ENCODE measurements at regions not wholly inside any gene's neighbourhood (a gene's known extent, or its start where the extent isn't known, plus 50 kb on each side); places are given as distances from the start of the nearest gene placed in this dataset.
"Not testable (repeated sequence)": the region's sequence is repeated elsewhere in the genome, so short reads cannot be mapped to it uniquely, and the experiment has no call there.

DNA sequence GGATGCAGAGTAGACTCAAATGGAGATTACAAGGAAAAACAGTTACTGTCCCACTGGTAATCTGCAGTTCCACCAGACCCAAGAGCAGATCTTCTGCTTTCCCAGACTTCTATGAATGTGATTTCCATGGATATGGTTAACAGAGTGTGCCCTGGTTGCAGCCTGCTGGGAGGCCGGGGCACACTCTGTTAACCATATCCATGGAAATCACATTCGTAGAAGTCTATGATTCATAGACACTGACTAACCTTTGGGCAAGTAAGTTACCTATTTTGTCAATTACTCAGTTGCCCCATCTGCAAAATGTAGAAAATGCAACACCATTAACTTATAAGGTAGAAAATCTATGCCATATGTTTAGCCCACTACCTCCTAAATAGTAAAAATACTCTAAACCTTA lies 443.1 kb upstream of the PITX2 start:
- DNase-seq (no peak), ATAC-seq (no peak)
- intact Hi-C loops (cut with DNase I): no loop called here

DNA sequence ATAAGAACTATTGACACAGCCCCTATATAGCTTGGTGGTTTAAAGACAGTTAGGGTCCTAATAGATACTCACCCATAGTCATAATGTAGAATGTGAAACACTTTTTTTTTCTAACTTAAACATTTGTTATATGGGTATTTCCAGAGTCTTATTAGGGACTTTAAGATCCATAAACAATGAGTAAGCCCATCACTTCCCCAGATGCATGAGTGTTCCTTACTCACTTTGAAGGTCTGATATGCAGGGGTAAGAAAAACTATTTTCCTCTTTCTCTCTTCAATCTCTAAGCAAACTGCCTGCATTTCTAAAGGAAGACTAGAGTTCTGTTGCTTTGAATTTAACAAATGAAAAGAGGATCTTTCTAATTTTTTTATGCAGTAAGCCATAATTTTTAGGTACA lies 443.6 kb upstream of the PITX2 start:
- no peak for ATAC-seq
- intact Hi-C loops (cut with DNase I): no loop called here
- DNase-seq: no peak

DNA sequence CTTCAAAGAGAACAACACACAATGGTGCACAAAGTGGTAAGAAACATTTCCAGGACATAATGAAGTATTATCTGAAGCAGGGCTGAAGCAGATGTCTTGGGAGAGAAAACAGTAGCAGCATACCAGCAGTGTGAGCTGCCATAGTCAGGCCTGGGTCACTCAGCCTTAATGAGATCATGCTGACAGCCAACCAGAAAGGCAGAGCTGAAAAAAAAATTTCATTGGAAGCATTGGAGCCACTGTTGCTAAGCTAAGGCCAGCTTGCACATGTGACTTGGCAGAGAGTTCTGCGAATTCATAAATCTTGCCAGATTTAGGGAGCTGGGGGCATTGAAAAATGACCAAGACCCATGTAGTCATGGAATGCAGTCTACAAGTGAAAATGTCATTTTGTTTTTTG lies 444.0 kb upstream of the PITX2 start:
- intact Hi-C loops (cut with DNase I): no loop called here
- DNase-seq (no peak), ATAC-seq (no peak)

DNA sequence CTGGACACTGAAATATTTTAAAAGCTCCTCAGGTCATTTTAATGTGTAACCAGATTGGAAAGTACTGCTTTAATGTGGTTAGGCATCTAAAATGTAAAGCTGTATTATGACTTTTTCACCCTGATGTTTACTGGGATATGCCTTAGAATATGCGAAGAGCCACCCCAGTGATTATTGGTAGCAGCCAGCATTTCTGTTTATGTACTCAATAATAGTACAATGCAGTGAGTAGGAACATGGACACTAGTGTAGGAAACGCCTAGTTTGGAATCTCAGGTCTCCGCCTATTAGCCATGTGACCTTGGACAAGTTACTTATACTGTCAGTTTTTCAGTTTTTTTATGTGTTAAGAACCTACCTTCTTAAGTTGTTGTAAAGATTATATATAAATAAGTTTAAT lies 446.0 kb upstream of the PITX2 start:
- intact Hi-C loops (cut with DNase I): no loop called here
- ATAC-seq (no peak), DNase-seq (no peak)

DNA sequence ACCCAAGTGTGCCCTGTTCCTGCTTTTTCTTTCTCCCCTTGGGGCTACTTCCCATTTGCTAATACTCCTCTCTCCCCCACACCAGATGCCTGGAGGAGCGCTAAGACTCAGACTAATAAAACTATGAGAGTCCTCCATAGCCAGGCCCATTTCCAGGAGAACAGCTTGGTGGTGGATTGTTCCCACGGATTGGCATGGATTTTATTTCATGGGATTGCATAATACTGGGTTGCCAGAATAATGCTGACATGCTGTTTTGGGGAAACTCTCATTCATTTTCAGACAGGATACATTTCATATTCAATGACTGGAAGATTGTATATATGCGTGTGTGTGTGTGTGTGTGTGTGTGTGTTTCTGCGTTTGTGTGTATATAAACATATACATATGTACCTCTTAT lies 447.5 kb upstream of the PITX2 start:
- DNase-seq (no peak), ATAC-seq (no peak)
- intact Hi-C loops (cut with DNase I): no loop called here

DNA sequence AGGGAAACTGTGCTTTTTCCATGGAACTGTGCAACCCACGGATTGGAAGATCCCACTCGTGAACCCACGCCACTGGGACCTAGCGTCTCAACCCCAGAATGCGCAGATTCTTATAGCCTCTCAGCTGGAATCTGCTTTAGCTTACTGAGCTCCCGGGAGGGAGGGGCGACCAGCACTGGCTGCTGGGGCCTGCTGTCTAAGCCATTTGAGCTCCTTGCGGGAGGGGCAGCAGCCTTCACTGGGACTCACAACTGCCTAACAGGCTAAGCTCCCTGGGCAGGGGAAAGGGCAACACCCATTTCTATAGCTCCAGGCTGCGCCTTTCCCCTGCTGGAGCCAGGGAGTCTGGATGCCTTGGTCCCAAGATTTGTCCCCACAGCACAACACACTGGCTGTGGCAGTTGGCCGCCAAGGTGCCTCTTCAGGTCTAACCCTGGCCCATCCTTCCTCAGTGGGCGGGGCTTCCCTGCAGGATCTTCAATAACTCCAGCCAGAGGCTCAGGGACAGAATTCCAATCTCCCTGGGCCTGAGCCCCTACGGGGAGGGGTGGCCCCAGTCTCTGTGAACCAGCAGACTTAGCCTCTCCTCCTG lies 451.7 kb upstream of the PITX2 start:
- ATAC-seq (no peak), DNase-seq (no peak)
- intact Hi-C loops (cut with DNase I): no loop called here

DNA sequence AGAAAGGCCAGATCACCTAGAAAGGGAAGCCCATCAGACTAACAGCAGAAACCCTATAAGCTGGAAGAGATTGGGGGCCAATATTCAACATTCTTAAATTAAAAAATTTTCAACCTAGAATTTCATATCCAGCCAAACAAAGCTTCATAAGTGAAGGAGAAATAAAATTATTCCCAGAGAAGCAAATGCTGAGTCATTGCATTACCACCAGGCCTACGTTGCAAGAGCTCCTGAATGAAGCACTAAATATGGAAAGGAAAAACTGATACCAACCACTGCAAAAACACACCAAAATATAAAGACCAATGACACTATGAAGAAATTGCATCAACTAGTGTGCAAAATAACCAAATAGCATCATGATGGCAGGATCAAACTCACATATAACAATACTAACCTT lies 453.4 kb upstream of the PITX2 start:
- intact Hi-C loops (cut with DNase I); DNase-seq; ATAC-seq: not testable (repeated sequence)

DNA sequence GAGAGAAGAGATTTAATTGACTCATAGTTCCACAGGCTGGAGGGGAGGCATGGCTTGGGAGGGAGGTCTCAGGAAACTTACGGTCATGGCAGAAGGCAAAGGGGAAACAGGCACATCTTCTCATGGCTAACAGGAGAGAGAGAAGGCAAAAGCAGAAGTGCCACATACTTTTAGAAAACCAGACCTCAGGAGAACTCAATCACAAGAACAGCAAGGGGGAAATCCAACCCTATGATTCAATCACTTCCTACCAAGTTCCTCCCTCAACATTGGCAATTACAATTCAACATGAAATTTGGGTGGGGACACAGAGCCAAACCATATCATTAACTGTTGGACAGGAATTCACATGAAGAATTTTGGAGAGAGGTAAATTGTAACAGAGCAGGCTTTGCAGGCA lies 485.3 kb upstream of the PITX2 start:
- intact Hi-C loops (cut with DNase I): no loop called here
- DNase-seq (no peak), ATAC-seq (no peak)

DNA sequence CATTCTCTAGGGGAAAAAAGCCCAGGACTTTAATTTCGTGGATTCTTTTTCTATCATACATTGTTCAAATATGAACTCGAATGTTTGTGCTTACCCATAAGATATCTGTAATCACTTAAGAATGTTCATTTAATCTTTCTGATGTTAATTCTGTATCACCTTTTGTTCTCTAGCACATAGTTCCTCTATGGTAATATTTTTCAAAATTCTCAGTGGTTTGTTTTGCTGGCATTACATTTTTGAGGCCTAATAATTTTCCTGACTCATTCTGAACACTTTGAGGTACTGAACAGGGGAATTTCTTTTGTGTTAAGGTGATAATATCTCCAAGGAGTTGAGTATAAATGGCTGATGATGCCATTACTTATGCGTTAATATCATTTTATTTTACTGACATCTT lies 490.7 kb upstream of the PITX2 start:
- DNase-seq: no peak
- no peak for ATAC-seq

DNA sequence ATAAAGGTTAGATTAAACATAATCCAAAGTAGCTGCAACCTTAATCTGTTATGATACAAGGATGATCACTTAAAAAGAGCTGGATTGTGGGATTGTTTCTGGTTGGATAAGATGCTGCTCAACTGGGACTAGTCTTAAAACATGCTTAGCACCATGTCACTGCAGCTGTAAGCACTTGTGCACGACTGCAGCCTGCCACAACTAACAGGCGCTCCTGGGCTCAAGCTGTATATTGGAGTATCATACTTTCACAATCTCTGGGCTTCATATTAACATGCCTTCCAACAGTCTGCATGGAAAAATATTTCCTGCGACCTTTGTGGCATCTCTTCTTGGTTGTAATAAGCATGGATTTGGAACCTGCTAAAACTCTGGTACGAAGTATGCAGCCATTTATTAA lies 493.0 kb upstream of the PITX2 start:
- intact Hi-C loops (cut with DNase I): no loop called here
- no peak for ATAC-seq

More for the DNA sequence above, 490.7 kb upstream of the PITX2 start:
- intact Hi-C loops (cut with DNase I): no loop called here

DNA sequence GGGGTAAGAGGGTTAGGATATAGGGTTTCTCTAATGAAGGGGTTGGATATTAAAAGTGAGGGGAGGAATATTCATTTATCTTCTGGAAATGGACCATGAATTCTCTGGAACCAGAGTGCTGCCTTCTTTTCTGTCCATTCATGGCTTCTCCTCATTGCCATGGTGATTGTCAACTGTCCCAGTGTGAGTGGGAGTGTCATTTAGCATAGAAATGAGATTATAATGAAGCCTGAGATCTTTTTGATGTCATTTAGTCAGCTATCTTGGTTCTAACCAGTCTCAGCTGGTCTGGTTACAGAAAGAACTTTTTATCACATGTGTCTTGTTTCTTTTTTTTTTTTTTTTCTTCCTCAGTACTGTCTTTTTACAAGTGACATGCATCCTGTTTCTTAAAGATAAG lies 497.3 kb upstream of the PITX2 start:
- intact Hi-C loops (cut with DNase I): no loop called here
- DNase-seq (no peak), ATAC-seq (no peak)

More for the DNA sequence above, 493.0 kb upstream of the PITX2 start:
- no peak for DNase-seq

DNA sequence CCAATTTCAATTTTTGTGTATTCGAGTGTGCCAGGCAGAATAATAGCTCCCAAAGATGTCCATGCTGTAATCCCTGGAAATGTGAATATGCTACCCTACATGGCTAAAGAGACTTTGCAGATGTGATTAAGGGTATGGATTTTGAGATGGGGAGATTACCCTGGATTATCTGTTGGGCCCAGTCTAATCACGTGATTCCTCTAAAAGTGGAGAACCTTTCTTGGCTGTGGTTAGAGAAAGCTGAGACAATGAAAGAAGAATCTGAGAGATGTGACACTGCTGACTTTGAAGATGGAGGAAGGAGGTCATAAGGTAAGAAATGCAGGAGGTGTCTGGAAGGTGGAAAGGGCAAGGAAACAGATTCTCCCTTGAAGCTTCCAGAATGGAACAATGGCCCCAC lies 503.5 kb upstream of the PITX2 start:
- no peak for ATAC-seq
- no peak for DNase-seq
- intact Hi-C loops (cut with DNase I): no loop called here

DNA sequence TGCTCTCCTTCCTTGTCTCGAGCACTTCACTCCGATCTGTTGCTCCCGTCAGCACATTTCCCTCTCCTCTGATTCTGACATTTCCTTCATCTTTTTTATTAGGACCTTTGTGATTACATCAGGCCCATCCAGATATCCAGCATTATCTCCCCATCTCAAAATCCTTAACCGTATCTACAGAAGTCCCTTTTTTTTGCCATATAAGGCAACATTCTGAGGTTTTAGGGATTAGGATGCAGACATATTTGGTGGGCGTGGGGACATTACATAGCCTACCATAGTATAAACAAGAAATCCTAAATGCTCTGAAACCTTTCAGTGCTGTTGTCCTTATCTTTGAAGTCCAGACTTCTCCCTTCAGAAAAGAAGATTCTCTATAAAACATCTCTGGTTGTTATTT lies 505.0 kb upstream of the PITX2 start:
- intact Hi-C loops (cut with DNase I): no loop called here
- no peak for DNase-seq
- no peak for ATAC-seq

DNA sequence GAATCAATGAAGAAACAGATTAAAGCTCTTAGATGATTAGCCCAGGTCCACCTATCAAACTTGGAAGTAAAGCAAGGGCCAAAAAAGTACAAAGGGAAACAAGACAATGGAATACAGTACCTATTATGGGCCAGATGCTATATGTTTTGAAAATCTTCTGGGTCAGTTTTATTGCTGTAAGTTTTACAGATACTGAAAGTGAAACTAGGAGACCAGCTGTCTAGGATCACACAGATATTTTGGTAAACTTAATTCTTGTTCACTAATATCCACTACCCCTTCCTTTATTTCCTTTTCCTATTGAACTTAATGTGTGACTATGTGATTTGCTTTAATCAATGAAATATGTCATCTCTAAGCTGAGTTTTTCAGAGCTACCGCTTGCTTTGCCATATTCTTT lies 505.4 kb upstream of the PITX2 start:
- intact Hi-C loops (cut with DNase I): no loop called here
- ATAC-seq (no peak), DNase-seq (no peak)

DNA sequence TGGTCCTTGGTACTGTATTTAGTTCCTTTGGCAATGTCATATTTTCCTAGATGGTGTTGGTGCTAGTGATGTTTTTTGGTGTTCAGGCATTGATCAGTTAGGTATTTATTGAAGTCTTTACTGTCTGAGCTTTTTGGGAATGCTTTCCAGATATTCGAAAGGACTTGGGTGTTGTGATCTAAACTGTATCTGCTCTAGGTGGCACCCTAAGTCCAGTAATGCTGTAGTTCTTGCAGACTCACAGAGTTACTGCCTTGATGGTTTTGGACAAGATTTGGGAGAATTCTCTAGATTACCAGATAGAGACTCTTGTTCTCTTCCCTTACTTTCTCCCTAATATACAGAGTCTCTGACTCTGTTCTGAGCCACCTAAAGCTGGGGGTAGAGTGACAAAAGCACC lies 513.6 kb upstream of the PITX2 start:
- ATAC-seq: no peak
- intact Hi-C loops (cut with DNase I): no loop called here
- no peak for DNase-seq

DNA sequence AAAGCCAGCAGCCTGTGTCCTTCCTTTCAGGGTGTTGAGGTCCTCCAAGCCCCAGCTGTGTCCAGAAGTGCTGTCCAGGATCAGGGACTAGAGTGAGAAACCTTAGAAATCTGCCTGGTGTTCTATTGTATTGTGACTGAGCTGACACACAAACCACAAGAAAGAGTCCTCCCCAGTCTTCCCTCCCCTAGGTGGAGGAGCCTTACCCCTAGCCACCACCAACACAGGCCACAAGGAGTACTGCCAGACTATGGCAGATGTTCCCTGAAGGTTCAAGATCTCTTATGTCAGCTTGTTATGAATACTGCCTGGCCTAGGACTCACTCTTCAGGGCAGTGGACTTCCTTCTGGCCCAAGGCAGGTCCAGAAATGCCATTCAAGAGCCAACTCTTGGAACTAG lies 514.1 kb upstream of the PITX2 start:
- ATAC-seq (no peak), DNase-seq (no peak)
- intact Hi-C loops (cut with DNase I): no loop called here

DNA sequence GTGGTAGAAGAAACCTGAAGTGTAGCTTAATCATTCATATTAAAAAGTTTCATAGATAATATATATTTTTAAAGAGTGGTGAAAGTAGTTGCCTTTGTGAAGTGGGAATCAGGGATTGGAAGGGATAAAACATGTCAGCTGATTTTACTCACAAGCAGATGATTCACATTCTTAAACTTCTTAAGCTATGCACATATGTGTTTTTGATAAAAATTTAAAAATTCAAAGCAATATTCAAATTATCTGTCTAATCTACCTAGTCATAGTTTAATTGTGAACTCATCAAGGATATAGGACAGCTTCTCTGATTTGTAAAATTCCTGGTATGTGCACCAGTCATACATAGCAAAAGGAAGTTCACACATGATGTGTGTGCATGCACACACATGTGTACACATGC lies 520.6 kb upstream of the PITX2 start:
- intact Hi-C loops (cut with DNase I): no loop called here
- no peak for ATAC-seq
- DNase-seq: no peak

DNA sequence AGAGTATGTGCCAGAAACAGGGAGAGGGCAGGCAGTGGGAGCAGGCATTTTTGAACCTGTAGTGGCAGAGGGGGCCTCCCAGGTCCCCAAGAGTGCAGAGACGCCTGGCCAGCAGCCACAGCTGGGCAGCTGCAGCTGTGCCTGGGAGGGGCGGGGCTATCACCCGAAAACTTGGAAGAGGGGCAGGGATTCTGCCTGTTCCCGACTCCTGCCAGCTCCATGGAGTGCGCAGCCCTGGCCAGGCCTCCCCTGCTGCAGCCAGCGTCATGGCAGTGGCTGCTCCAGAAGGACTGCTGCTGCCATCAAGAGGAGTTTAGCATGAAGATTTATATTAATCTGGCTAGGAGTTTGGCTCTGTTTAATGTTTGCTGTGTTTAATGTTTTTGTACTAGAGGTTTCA lies 532.1 kb upstream of the PITX2 start:
- intact Hi-C loops (cut with DNase I): no loop called here
- DNase-seq (no peak), ATAC-seq (no peak)

DNA sequence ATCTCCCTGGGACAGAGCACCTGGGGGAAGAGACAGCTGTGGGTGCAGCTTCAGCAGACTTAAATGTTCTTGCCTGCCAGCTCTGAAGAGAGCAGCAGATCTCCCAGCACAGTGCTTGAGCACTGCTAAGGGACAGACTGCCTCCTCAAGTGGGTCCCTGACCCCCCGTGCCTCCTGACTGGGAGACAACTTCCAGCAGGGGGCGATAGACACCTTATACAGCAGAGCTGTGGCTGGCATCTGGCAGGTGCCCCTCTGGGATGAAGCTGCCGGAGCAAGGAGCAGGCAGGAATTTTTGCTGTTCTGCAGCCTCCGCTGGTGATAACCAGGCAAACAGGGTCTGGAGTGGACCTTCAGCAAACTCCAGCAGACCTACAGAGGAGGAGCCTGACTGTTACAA lies 541.7 kb upstream of the PITX2 start:
- ATAC-seq; intact Hi-C loops (cut with DNase I); DNase-seq: not testable (repeated sequence)

DNA sequence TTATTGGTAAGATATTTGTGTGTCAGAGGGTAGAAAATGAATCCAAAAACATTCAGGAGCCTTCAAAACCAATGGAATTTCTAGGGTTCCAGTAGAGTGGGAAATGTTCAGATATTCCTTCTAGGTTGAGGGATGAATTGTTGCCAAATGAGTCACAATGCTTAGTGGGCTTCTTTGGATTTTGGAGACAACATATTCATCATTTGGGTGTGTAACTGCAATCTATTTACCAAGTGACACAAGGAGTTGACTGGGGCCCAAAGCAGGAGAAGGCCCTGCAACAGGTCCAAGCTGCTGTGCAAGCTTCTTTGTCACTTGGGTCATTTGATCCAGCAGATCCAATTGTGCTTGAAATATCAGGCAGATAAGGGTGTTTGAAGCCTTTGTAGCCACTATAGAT lies 551.5 kb upstream of the PITX2 start:
- intact Hi-C loops (cut with DNase I): no loop called here
- ATAC-seq: no peak
- no peak for DNase-seq

DNA sequence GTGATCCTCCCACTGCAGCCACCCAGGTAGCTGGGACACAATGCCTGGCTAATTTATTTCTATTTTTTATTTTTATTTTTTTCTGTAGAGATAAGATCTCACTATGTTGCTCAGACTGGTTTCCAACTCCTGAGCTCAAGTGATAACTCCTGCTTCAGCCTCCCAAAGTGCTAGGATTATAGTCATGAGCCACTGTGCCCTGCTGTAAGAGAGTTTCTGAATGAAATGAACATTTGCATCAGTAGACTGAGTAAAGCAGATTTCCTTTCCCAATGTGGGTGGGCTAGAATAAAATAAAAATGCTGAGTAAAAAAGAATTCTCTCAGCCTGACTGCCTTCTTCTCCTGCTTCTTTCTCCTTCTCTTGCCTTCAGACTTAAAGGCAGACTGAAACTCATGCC lies 555.4 kb upstream of the PITX2 start:
- ATAC-seq: no peak
- no peak for DNase-seq
- intact Hi-C loops (cut with DNase I): no loop called here

DNA sequence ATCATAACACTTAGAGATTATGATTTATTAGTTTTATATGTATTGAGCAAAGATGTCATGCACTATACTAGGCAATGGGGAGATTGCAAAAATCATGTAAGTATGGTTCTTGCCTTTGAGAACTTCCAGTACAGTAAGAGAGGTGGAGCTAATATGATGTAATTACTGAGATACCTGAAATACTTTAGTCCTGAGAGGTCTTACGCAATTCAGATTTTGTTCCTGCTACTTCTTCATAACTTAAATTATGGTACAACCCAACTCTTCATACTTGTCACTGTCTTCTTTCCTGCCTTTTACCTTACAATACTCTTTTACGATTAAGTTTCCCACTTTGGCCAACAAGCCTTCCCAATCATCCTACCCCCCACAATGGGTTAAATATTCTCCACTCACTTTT lies 564.2 kb upstream of the PITX2 start:
- intact Hi-C loops (cut with DNase I): no loop called here
- ATAC-seq: no peak

More for the DNA sequence above, 564.2 kb upstream of the PITX2 start:
- DNase-seq: no peak

Data from left cardiac atrium (tissue), 4 donors.